ENCODE measurements at regions not wholly inside any gene's neighbourhood (a gene's known extent, or its start where the extent isn't known, plus 50 kb on each side); places are given as distances from the start of the nearest gene placed in this dataset.

DNA sequence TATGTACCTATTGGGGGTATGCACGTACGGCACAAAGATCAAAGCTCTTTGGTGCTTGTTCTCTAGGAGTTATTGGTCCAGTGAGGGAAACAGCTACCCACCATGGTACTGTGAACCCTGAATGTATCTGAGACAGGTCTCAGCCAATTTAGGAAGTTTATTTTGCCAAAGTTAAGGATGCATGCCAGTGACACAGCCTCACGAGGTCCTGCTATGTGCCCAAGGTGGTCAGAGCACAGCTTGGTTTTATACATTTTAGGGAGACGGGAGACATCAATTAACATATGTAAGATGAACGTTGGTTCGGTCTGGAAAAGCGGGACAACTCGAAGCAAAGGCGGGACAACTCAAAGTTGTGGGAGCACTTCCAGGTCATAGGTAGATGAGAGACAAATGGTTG lies 75.8 kb downstream of the SOWAHC start:
- intact Hi-C loops (cut with DNase I, micrococcal nuclease) = no loop called here
- Mint-ChIP-seq H3K4me1 (ENCODE audit: low read depth) (no peaks in the 10 kb centered on the region), H3K4me3 (no peak overlapping the region), H3K9me3 (no peaks in the 10 kb centered on the region), H3K27ac (no peak overlapping the region), H3K36me3 (ENCODE audit: low read depth) (no peaks in the 10 kb centered on the region), H3K27me3 (peaks cover 10% of the 10 kb centered on the region)
- DNase-seq (no peak), ATAC-seq (ENCODE audit: poor library complexity) (no peak)
- Histone ChIP-seq H3K27ac (ENCODE audit: low read depth in 1 of 2, low read length in 2 of 2) (no peak overlapping the region), H3K36me3 (ENCODE audit: insufficient read depth, low read length) (no peaks in the 10 kb centered on the region), H3K4me1 (ENCODE audit: insufficient read depth, low read length) (no peaks in the 10 kb centered on the region), H3K9me3 (ENCODE audit: control insufficient read depth in 1 of 2, insufficient read depth in 1 of 2, low read length in 2 of 2) (no peaks in the 10 kb centered on the region), H3K27me3 (ENCODE audit: control insufficient read depth in 1 of 2, insufficient read depth in 2 of 2, low read length in 2 of 2) (no peaks in the 10 kb centered on the region), H3K4me3 (ENCODE audit: low read length) (no peak overlapping the region)
- TF ChIP-seq, protein P1, sequence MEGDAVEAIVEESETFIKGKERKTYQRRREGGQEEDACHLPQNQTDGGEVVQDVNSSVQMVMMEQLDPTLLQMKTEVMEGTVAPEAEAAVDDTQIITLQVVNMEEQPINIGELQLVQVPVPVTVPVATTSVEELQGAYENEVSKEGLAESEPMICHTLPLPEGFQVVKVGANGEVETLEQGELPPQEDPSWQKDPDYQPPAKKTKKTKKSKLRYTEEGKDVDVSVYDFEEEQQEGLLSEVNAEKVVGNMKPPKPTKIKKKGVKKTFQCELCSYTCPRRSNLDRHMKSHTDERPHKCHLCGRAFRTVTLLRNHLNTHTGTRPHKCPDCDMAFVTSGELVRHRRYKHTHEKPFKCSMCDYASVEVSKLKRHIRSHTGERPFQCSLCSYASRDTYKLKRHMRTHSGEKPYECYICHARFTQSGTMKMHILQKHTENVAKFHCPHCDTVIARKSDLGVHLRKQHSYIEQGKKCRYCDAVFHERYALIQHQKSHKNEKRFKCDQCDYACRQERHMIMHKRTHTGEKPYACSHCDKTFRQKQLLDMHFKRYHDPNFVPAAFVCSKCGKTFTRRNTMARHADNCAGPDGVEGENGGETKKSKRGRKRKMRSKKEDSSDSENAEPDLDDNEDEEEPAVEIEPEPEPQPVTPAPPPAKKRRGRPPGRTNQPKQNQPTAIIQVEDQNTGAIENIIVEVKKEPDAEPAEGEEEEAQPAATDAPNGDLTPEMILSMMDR (IDR thresholded peaks at IDR 0.05) = no peak
- ChIA-PET CTCF (no interaction called here), POLR2A (no interaction called here)

DNA sequence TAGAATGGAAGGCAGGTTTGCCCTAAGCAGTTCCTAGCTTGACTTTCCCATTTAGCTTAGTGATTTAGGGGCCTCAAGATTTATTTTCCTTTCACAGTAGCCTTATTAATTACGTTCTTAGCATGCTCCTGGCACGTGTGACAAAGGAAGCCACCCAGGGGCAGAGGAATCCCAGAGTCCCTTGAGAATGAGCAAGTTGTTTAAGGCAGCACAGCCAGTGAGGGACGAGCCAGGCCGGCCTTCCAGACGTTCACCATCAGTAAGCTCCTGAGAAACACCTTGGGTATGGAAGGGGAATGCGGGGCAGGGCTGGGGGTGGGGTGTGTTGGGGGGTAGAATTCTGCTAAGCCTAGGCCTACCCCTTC lies 76.3 kb downstream of the SOWAHC start:
- TF ChIP-seq, protein P1 (IDR thresholded peaks at IDR 0.05) = no peak
- H3K27ac Mint-ChIP-seq = no peak overlapping the region
- H3K27me3 Mint-ChIP-seq = peaks cover 5% of the 10 kb centered on the region
- H3K27ac ChIP-seq (ENCODE audit: low read depth in 1 of 2, low read length in 2 of 2) = no peak overlapping the region
- no peaks in the 10 kb centered on the region for H3K9me3 Mint-ChIP-seq
- intact Hi-C loops (cut with DNase I, micrococcal nuclease) = no loop called here
- ChIA-PET POLR2A (no interaction called here), CTCF (no interaction called here)
- no peak for DNase-seq
- H3K4me3 ChIP-seq (ENCODE audit: low read length) = no peak overlapping the region
- no peak overlapping the region for H3K4me3 Mint-ChIP-seq
- no peak for ATAC-seq (ENCODE audit: poor library complexity)
- no peaks in the 10 kb centered on the region for H3K4me1 Mint-ChIP-seq (ENCODE audit: low read depth)
- no peaks in the 10 kb centered on the region for H3K9me3 ChIP-seq (ENCODE audit: control insufficient read depth in 1 of 2, insufficient read depth in 1 of 2, low read length in 2 of 2)
- H3K36me3 Mint-ChIP-seq (ENCODE audit: low read depth) = no peaks in the 10 kb centered on the region
- no peaks in the 10 kb centered on the region for H3K4me1 ChIP-seq (ENCODE audit: insufficient read depth, low read length)
- no peaks in the 10 kb centered on the region for H3K36me3 ChIP-seq (ENCODE audit: insufficient read depth, low read length)
- H3K27me3 ChIP-seq (ENCODE audit: control insufficient read depth in 1 of 2, insufficient read depth in 2 of 2, low read length in 2 of 2) = no peaks in the 10 kb centered on the region

DNA sequence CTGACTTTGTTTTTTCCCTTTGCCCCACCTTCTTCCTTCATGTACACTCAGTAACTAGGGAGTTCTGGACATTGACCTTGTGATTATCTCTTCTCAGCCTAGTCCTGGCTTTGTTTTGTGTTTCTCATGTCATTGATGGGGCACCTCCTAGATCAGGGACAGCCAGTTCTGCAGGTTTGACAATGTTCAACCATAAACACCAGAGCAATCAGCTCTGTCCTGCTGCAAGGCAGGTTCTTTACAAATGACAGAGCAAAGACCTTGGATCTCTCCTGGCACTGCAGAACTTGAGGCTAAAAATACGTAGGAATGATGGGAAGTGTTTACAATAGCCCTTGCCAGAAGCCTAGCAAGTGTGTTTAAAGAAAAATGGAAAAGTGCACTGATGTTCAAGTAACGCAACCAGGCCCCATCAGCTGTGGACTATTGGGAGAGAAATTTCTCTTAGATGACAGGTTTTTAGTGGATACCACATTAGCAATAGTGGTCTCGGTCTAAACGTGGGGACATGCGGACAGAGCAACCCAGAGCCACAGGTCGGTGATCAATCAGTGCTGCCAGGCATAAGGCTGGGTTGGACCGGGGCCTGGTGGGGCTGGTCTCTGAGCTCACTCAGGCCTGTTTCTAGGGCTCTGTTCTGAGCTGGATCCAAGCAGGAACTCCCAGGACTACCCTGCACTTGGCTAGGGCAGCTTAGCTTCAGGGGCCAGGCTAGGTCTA lies 76.8 kb downstream of the SOWAHC start:
- no peak for DNase-seq
- H3K36me3 ChIP-seq (ENCODE audit: insufficient read depth, low read length) = no peaks in the 10 kb centered on the region
- H3K4me3 ChIP-seq (ENCODE audit: low read length) = no peak overlapping the region
- POLR2A ChIA-PET = no interaction called here
- no peak overlapping the region for H3K27ac ChIP-seq (ENCODE audit: low read depth in 1 of 2, low read length in 2 of 2)
- no peaks in the 10 kb centered on the region for H3K4me1 ChIP-seq (ENCODE audit: insufficient read depth, low read length)
- Mint-ChIP-seq H3K4me1 (ENCODE audit: low read depth) (no peaks in the 10 kb centered on the region), H3K36me3 (ENCODE audit: low read depth) (no peaks in the 10 kb centered on the region), H3K9me3 (no peaks in the 10 kb centered on the region), H3K4me3 (no peak overlapping the region), H3K27ac (no peak overlapping the region), H3K27me3 (no peaks in the 10 kb centered on the region)
- TF ChIP-seq, protein P1 (IDR thresholded peaks at IDR 0.05) = no peak
- CTCF ChIA-PET = no interaction called here
- no peaks in the 10 kb centered on the region for H3K9me3 ChIP-seq (ENCODE audit: control insufficient read depth in 1 of 2, insufficient read depth in 1 of 2, low read length in 2 of 2)
- intact Hi-C loops (cut with DNase I, micrococcal nuclease) = no loop called here
- no peaks in the 10 kb centered on the region for H3K27me3 ChIP-seq (ENCODE audit: control insufficient read depth in 1 of 2, insufficient read depth in 2 of 2, low read length in 2 of 2)
- no peak for ATAC-seq (ENCODE audit: poor library complexity)
